HG02678 (cell line): ENCODE measurements at regions not wholly inside any gene's neighbourhood (a gene's known extent, or its start where the extent isn't known, plus 50 kb on each side); places are given as distances from the start of the nearest gene placed in this dataset.

Experiments
- ATAC-seq: cut with Tn5 transposase; IDR thresholded peaks from one replicate; pipeline ENCODE4 v1.9.1; 2021; ENCODE audit warnings: mild to moderate bottlenecking, moderate library complexity; ENCODE audit not compliant: unreplicated experiment

GRCh38 chr22:49042877-49043859 is 784.5 kb downstream of the BRD1 start:
- ATAC-seq: no peak

DNA sequence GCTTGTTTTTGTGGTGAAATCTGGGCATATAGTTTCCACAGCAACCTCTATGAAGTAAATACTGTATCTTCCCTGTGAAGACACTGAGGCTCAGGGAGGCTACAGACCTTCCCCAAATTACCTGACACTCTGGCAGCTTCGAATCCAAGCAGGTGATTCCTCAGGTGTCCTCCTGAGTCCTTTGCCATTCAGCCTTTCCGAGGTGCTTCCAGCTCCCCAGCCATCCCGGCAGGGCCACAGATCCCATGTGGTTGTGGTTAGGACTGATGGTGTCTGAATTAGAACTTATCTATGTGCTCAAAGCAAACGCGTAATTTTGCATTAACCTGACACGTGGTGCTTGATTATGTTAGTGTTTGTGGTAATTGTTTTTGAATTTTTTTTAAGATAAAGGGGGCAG is 785.6 kb downstream of the BRD1 start:
- ATAC-seq: no peak

GRCh38 chr22:49040754-49041467 is 786.8 kb downstream of the BRD1 start:
- ATAC-seq: no peak

DNA sequence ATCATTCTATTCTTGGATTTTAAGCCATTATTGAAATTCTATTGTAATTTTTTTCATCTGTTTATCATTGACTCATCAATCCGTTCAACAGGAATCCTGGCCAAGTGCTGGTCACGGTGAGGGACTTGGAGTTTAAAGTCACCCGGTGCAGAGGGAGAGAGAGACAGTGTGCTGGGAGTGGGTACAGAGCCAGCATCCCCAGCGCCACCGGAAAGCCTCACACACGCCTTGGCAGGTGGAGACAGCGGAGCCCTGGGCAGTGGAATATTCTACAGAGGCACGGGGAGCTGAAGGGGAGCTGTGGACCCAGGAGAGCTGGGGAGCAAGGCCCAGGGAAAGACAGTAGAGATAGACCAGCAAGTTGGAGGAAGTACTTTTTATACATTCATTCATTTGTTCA is 787.6 kb downstream of the BRD1 start:
- ATAC-seq: no peak

GRCh38 chr22:49039625-49040024 is 788.0 kb downstream of the BRD1 start:
- no peak for ATAC-seq

GRCh38 chr22:49037701-49038245 is 789.9 kb downstream of the BRD1 start:
- no peak for ATAC-seq

GRCh38 chr22:49036513-49036912 is 791.2 kb downstream of the BRD1 start:
- ATAC-seq: no peak

DNA sequence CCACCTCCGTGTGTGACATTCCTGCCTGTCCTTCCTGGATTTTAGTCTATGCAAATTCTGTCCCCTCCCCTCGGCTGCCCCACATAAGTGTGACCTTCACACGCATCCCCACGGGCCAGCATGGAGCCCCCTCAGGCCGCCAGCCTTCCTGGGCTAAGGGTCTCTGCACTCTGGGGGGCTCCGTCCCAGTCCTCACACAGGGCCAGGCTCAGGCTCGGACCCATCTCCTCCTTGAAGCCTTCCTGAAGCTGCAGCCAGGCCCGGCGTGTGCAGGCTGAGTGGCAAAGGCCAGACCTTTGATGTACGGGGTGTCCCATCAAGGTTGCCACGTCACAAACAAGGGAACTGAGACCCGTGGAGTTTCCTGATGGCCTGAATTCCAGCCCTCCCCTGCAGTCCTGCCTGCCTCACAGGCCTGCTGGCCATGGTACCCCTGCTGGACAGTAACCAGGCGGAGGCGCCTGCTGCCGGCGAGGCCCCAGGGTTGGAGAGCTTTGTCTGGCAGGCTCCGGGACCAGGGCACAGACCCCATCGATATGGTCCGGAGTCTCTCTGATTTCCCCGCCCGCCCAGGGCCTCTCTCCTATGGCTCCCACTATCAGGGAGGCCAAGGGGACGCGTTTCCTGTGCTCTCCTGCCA is 791.7 kb downstream of the BRD1 start:
- no peak for ATAC-seq

- no peak for ATAC-seq
Measured at GRCh38 chr22:49034836-49035817, 792.5 kb downstream of the BRD1 start.

DNA sequence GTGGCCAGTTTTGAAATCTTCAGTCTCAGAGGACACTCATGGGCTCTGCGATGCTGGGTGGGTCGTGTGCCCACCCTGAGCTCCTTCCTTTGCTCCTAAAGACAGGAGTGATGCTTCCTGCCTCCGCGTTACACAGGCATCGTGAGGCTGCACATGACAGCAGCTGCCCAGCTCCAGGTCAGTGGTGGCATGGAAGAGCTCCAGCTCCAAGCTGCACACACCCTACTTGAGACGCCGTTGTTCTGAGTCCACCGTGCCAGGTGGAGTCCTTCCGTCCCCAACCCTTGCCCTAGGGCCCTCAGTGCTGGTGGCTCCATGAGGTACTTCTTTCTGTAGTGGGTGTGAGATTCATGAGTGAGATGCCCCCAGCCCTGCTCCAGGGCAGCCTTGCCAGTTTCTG is 794.1 kb downstream of the BRD1 start:
- no peak for ATAC-seq

DNA sequence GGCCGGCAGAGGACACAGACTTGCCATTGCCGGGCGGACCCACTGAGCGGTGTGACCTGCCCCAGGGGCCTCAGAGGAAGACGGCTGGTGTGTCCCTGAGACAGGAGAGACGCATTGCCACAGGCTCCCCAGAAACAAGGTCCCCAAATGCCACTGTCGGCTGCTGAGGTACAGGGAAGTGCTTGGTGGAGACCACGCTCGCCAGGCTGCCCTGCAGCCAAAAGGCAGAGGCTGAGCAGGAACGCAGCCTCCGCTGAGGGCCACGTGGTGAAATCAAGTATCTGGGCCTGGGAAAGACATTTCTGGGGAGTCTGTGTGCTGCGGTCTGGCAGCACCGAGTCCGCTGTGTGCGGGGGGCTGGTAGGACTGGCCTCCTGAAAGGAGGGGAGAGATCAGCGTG is 794.9 kb downstream of the BRD1 start:
- no peak for ATAC-seq

- ATAC-seq: no peak
Measured at GRCh38 chr22:49031746-49032330, 795.8 kb downstream of the BRD1 start.

GRCh38 chr22:49028111-49028510 is 799.6 kb downstream of the BRD1 start:
- no peak for ATAC-seq

DNA sequence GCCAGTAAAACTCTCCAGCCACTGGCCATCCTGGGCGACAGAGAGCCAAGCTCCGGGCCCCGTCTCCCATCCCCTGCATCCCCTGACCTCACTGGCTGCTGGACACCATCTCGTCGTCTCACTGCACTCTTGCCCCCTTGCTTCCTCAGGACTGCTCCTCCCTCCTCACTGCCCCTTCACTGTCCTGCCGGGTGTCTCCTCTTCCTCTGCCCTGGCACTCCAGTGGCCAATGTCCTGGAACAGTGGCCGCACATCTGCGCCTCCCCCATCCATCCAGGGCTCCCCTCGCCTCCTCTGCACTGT is 800.4 kb downstream of the BRD1 start:
- no peak for ATAC-seq

DNA sequence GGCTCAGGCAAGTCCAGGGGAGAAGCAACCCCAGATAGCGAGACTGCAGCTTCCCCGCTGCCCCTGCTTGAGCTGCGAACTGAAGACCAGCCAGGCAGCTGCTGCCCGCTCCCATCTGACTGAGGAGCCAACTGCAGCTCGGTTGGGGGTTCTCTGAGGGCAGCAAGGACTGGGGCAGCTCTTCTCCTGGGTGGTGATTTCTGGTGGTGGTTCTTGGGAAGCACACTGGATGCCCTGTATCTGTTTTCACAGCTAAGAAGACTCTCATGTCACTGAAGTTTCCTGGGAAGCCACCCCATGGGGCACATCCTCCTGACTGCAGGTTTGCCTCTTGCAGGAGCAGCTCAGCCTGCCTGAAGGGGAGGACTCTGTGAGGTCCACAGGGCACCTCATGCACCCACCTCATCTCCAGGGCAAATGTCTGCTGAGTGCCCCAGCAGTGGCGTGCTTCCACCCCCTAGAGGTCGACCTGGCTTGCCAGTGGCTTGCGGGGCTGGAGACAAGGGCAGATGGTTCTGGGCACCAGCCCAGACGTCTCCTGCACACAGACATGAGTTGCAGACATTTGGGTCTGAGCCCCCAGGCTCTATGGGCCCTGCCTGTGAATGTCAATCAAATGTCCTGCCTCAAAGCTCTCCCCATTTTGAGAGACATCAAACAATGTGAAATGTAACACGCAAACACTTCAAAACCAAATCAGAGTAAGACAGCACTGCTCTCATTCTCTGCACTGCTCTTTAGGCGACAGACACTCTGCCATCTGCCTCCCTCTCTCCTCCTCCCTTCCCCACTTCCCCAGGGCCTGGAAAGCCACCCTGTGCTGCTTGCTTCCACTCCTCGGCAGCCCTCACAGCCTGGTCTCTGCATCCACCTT is 800.9 kb downstream of the BRD1 start:
- no peak for ATAC-seq

DNA sequence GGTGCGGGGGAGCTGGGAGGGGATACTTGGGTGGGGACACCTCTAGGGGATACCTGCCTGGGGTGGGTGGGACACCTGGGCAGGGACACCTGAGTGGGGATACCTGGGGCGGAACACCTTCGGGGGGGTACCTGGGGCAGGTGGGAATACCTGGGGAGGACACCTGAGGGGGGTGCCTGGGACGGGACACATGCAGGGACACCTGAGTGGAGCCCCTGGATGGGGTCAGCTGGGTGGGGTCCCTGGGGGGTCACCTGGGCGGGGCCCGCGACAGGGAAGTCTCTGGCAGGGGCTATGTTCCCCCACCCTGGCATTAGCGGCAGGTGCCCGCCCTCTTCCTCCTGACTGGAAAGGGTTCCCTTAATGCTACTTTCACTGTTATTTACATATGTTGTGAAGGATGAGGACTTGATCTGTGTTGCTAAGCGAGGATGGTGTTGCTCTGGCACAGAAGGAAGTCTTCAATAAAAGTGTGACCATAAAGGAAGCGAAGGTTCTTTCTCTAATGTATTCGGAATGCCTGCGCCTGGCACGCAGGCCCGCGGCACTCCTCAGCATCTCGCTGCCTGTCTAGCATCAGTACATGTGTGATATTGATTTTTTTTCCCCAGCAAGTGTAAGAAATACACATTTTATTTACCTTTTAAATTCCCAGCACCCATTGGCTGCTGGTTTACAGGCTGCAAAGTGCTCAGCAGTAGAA is 801.7 kb downstream of the BRD1 start:
- no peak for ATAC-seq

DNA sequence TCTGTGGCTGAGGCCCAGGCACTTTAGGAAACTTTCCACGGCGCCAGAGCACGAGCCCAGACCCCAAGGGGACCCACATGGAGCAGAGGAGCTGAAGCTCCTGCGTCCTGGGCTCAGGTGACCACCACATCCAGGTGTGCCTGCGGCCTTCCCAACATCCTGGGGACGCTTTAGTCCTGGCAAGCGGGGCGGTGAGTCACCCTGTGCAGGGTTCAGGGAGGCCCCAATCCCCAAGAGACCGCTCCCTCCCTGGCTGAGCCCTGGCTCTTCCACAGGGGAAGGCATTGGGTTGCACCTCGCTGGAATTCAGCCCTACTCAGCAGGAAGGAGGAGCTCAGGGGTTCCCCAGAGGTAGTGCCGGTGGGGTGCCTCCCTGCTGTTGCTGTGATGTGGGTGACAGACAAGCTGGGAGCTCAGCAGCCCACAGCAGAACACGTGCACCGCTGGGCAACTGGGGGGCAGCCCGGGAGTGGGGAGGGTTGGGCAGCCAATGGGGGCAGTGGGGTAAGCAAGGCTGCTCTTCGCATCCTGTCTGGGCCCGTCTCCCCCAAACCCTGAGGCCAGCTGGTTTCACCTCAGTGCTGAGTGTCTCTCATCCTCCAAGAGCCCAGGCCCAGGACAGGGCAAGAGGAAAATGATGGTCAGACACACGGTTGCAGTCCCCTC is 802.8 kb downstream of the BRD1 start:
- ATAC-seq: no peak
